Stimulated activated naive CD4-positive, alpha-beta T cell treated with Interleukin-2 at 50 U/mL for 16 hours (primary cell): ENCODE measurements at regions not wholly inside any gene's neighbourhood (a gene's known extent, or its start where the extent isn't known, plus 50 kb on each side); places are given as distances from the start of the nearest gene placed in this dataset.

Experiments
- DNase-seq: peaks from one replicate; lab custom pipeline; 2025; lab: John Stamatoyannopoulos, UW

DNA sequence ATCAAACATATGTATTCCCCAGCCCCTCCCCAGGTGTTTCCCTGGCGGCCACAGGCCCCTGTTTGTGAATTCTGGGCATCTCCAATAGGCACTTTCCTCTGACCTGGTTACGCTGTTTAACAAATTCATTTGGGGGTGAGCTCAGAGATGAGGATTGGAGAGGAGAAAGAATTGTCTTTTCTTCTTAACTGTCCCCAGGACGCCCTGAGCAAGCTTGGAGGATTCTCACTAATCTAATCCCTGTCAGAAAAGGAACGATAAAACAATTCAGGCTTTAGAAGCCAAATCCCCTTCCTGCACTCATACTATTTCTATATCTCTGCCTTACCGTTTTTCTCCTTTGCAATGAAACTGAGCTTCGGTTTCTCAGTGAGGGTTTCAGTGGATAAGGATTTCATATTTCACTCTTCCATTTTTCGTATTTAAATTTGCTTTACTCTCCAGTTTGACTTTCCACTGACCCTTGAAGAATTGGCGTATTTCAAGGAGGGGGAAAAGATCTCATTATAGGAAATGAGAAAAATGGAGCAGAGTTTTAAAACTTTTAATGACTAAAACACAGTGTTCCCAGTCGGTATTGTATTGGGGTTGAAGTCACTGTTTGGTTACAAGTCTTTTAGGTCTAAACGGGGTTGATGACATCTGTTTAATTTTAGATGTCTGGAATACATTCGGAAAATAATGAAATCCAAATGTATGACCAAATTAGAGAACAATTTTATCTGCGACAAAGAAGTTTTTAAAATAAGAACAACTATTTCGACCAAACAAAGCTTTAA, 180.1 kb downstream of the MACROH2A1 start:
- DNase-seq: no peak

DNA sequence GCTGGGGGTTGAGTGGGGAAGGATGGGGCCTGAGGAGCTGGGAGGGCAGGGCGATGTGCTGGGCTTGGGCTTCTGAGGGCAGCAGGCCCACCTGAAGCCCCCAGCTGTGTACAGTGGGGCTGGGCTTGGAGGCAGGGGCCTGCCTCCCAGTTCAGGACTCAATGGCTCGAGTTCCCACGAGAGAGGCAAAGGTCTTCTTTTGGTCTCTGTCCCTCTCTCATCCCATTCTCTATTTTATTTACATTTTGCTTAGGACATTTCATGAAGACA, 180.6 kb downstream of the MACROH2A1 start:
- no peak for DNase-seq

DNA sequence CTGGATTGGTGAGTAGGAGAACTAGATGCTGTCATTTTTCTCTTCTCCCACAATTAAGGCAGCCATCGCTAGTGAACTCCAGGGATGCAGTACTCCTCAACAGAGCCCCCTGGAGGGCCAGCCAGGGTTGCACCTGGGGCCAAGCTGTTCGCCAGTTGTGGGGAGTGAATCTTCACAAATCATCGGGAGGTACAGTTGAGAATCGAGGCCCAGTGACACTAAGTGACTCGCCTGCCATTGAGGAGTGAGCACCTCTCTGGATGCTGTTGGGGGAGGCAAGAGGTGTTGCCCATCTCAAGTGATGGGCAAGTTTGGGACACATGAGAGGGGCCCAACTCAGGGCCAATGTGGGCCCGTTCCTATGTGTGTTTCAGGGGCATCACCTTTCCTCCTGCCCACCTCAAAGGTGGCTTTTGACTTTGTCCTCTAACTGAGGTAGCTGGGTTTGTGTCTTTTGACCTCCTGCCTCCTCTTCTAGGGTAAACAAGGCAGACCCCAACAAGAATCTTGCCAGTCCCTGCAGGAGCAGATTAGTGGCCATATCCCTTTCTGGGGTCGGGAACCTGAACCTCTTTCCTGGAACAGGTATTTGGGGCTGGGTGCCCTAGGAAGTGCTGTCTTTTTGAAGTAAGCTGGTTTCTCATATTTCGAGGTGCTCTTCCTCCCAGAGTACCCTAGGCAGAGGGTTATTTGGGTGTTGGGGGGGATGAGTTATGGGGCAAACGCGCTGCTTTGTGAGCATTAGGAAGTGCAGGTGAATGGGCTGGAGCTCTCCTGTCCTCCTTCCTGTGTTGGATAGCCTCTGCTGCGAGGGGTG, 181.2 kb downstream of the MACROH2A1 start:
- no peak for DNase-seq

DNA sequence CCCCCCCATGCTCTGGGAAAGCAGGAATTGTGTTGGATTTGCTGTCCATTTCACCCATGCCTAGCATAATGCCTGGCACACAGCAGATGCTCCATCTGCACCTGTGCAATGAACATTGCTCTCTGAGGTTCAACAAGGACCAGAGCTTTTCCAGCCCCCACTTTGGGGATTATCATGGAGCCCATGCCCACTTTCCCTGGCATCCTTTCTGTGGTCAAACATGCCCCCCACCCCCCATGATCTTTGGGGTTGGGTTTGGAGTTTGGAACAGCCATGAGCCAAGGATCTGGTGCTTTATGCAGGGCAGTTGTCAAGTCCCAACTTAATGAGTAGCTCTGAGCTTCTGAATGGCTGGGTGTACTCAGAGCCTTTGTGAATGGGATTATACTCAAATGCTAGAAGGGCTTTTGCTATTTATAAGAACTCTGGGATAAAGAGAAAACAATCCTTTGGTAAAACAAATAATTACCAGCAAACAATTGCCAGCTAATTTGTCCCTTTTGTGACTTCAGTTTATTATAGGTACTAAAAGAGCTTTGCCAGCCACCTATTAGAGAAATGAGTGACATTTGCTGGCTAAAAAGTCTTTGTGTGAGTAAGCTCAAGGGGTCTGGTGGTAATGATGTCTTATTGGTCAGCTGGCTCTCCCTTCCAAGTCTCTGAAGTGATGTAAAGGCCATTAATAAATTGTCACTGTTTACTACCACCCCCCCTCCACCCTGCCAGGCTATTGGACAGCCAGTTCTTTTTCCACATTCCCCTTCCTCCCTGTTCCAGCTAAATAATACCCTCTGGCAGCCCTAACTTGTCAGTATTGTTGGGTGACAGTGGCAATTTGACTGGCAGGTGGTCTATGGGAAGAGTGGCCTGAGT, 182.3 kb downstream of the MACROH2A1 start:
- no peak for DNase-seq

DNA sequence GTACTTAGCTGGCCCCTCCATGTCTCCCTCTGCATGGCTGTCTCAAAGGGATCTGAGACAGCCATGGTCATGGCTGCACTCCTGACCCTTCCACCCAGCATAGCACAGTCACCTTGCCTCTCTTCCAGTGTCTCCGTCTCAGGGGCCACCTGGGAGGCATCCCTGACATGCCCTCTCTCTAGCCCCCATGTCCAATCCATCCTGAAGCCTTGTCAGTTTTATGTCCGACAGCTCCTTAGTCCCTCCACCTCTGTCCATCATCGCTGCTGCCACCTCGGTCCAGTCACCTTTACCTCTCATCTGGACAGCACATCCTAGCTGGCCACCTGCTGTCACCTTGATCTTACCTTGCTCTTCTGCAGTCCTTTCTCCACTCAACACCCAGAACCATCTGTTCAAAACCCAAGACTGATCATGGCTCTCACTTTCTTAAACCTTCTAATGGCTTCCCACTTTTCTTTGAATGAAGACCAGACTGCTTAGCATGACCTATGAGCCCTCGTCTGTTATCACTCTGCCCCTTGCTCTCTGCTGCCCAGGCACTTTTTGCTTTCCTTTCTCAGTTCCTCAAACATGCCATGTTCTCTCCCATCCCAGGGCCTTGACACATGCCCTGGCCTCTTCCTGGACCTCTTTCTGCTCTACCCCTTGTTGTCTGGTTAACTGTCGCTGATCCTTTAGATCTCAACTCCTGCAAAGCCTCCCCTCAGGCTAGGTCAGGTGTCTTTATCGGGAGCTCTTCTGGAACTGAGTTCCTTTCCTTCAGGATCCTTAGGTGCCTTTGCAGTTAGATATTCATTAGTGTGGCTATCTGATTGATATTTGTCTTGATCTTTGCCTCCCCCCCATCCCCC, 181.8 kb upstream of the PITX1 start:
- no peak for DNase-seq

DNA sequence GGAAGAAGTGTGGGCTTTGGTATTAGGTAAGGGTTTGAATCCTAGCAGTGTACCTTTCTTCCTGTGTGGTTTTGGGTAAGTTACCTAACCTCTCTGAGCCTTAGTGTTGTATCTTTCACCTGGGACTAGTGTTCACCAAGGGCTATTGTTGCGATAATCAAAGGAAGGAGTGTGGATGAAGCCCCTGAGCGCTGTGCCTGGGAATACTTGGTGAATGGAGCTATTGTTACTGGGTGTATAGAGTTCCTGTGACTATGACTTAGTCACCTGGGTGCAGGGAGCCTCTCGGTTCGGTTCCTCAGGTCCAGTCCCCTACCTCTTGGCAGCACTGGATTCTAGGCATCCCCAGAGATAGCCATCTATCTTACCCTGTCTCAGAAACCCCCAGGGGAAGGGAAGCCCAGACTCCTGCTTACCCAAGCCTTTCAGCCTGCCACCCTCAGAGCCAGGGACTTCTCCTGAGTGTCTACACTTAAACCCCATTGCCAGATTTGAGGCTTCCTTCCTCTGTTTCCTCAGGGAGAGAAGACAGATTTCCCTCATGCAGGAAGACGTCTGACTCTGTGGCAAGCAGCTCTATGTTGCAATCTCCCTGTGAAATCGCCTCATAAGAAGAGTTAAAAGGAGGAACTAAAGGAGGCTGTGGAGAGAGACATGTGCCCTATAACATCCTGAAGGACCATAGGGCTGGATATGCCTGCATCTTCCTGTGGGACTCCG, 181.0 kb upstream of the PITX1 start:
- DNase-seq: no peak

DNA sequence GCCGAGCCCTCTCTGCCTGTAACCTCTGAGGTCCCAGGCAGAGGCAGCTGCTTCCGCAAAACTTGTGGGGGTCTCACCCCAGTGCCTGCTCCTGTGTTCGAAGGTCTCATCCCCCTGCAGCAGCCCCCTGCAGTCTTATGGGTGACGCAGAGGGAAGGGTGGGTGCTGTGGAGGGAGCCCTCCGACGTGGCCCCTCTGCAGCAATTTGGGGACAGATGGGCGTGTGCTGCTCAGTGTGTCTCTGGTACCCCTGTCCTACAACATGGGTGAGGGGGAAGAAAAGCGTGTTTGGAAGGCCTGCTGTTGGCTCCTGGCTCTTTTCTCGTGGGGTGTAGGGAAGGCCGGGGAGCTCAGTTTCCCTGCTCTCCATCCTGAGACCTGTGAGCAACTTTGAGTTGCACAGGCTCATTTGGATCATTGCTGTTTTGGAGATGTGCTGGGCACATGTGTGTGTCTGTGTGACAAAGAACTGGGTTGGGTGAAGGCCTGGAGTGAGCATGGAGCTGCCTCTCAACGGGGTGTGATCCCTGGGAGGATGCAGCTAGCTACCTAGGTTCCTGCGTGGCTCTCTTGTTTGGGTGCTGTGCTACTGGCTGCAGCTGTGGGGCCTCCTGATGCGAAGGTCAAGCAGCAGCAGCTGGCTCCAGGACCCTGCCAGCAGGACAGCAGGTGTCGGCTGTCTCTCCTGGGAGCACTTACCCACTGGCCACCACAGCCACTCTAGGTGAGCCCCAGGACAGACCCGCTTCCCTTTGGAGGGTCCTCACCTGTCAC, 179.6 kb upstream of the PITX1 start:
- no peak for DNase-seq

DNA sequence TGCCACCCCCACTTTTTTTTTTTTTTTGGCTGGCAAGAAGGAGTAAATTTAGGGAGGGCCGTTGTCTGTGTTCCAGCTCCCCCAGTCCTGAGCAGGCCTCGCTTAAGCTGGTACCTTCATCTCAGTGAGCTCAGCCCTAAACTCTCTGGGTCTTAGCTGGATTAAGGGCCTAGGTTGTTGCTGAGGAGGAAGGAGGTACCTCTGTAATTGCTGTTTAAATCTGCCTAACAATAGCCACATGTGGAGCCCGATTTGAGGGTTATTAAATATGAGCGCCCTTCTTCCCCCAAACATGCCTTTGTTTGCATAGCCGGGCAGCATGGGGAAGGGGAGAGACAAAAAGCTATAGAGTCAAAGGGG, 179.0 kb upstream of the PITX1 start:
- DNase-seq: no peak

DNA sequence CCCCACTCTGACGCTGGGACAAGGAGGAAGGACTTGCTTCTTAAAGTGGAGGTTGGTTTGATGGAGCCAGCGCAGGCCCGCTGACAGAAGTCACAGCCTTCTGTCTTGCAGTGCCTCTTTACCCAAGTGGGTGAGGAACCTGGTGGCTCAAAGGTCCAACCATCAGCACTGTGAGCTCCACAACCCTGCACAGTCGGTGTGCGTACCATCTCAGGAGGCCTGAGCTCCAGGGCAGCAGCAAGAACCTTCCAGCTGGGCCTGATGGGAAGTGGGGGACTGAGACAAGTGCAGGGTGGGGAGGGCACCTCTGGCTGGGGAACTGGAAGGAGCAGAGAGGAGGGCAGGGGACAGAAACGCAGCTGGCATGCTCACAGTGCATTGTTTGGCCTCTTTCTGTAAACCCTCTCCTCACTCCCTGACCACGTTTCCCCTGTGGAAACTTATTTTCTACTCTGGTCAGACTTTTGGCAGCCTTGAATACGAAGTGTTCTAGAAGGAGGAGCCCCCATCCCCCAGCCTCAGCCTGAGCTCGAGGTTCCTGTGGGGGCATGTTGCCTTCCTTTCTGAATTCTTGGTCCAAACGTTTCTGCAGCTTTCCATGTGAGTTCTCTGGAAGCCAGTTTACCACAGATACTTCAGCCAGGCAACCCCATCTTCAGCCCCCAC, 178.5 kb upstream of the PITX1 start:
- no peak for DNase-seq

DNA sequence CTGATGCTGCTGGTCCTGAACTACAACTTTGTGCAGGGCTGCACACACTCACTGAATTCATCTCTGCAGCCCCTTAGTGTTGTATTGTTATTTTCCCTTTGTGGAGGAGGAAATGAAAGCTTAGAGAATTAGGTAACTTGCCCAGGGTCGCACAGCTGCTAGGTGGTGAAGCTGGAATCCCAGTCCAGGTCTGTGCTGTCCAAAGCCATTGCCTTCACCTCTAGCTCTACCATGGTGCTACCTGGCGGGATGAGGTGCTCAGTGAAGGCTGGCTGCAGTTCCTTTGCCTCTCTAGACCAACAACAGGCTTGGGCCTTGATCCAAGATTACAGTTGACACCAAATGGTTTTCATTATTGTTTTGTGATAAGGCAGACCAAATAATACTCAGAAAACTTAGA, 177.8 kb upstream of the PITX1 start:
- DNase-seq: no peak

DNA sequence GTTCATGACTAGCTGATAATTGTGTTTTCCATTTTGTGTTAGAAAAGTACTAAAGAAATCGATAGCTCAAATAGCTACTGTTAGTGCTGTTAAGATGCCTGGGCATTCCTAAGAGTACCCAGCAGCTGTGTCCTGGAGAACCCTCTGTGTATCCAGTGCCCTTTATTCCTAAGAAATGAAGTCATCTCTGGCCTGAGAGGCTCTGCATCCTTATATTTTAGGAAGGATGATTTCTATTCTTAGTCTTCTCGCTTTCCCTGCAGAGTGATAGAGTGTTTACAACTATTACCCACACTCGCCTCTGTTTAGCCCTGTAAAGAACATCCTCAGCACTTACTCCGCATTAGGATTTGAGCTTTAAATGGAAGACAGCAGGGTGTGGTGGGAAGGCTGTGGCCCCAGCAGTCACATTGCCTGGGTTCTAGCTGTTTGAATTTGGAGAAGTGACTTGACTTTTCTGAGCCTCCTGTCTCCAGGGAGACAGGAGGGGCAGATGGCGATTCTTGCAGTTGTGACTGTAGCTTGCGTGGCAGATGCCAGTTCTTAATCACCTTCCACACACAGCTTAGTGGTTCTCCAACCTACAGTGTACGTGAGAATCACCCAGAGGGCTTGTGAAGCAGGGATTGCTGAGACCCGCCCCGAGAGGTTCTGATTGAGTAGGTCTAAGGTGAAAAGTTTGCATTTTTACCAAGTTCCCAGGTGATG, 177.2 kb upstream of the PITX1 start:
- DNase-seq: no peak

DNA sequence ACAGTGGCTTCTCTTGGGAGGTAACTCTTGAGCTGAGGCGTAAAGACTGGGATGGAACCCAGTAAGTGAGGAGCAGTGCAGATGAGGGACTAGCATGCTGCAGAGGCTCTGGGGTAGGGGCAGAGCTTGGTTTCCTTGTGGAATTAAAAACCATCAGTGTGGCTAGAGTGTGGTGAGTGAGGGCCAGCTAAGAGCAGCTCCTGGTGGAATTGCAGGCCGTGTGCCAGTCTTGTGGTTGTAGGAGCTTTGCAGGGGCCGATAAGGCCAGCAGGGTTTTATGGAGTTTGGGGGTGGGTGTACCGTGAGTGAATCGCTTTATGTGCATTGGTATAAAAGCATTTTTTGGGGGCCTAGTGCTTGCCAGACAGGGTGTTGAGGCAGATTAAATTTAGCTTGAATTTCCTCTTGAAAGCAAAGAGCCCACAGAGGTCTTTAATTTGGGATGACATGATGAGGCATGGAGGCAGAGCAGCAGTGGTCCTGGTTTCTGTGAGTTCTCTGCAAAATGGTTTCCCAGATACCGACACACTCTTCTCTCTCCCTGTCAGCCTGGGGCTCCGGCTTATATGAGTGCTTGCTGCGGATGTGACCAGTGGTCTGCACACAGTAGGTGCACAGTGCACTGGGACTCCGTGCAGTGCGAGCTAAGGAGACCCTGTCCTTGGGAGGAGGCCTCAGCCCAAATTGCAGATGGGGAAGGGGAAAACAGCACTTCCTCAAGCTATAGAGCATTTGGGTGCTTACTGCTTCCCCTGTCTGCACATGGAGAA, 176.4 kb upstream of the PITX1 start:
- no peak for DNase-seq

DNA sequence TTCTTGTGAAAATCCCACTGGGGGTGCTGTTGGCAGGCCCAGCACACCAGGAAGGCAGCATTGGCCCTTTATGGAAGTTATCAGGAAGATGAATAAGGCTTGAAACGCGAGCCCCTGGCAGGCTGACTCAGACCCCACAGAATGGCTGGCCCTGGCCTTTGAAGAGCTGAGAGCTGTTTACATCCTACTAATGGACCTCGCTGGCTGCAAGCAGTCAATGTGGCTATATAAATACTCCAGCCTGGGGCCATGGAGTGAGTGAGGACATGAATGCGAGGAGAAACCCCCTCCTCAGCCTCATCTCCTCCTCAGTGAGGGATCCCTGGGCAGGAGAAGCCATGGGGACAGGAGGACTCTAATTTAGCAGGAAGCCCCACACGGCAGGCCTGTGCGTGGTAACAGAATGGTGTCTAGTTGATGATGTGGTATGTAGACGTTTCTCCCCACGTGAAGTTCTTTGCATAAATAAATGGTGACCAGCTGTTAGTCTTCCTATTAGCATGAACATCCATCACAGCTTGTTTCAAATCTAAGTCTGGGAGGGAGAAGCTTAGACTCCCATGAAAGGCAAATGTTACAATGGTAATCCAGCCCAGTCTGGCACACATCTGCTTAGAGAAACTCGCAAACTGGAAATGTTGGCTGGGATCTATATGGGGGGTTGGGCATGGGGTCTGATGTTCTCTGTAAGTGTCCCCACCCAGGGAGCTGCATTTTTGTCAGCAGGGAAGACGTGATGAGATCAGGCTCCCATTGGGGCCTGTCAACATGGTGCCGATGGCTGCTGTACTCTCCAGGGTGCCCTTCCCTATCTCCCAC, 175.1 kb upstream of the PITX1 start:
- no peak for DNase-seq

DNA sequence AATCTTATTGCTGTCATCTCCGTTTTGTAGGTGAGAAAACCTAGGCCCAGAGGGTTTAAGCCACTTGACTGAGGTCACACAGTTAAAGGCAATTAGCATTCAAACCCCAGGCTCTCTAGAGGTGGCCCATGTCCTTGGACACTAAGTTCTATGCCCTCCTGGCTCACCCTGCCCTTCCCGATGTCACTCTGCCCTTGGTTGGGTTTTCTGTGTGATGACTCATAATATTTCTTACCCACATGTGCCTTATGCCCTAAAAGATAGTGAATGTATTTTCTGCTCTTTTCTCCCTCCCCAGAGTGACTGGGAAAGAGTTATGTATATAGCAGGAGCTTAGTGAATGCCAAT, 174.5 kb upstream of the PITX1 start:
- DNase-seq: no peak

DNA sequence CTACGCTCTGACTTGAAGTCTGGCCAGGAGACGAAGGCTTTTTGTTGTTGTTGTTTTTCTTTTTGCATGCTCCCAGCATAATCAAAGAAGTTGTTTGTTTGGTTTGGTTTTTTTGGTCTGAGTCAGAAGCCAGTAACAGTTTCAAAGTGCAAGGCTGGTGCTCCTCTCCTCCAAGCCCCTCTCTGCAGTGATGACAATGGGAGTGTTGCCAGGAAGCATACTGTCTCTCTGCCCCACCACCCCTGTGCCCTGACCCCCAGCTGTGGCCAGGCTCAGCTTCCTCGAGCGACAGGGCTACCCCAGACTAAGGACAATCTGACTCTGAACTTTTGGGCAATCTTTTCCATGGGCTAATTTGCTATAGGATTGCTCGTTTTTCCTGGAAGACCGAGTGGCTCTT, 173.8 kb upstream of the PITX1 start:
- no peak for DNase-seq

DNA sequence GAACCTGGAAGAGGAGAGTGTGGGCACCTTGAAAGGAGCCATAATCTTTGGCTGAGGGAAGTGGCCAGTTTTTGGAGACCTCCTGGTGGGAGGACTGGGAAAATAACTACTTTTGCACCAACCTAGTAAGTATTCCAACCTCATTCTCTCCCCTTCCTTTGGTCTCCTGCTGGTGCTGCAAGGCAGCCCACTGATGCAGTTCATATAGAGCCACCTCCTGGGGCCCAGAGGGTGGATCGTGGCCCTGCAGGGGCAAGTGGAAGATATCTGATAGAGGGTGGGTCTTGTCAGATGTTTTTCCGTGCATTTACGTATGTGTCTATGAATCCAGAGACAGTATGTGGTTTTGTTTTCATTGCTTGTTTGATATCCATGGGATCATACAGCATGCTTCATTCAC, 172.8 kb upstream of the PITX1 start:
- DNase-seq: no peak

DNA sequence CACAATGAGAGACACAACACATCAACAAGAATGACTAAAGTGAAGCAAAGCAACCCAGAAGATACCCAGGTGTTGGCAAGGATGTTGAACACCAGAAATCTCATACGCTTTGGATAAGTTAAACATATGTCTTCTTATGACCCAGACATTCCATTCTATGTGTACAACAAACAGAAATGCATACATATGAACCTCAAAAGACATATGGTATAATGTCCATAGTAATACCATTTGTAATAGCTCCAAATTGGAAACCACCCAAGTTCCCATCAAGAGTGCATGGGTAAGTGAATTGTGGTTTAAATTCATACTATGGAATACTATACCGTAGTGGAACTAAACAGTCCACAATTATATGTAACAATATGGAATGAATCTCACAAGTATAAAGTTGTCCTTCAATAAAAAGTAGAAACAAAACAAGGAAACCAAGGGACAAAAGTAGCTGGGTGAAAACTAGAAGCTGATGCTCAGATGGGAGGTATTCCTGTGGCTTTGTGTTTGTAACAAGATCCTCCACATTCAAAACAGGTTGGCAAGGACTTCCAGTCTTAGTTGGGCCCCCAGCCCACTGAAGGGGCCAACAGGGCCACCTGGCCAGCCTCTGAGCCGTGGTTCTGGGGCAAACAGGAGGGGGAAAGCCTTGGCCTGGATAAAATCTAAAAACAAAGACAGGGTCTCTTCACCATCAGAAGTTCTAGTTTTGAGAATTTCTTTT, 171.8 kb upstream of the PITX1 start:
- DNase-seq: no peak
